C4-2B (cell line): ENCODE measurements at regions not wholly inside any gene's neighbourhood (a gene's known extent, or its start where the extent isn't known, plus 50 kb on each side); places are given as distances from the start of the nearest gene placed in this dataset.

Experiments
- H3K27ac ChIP-seq: fragments of 450-650 bp; 2 replicates; pipeline ENCODE4 v1.5.1; 2017
- ZFX ChIP-seq: fragments of 450-650 bp; IDR thresholded peaks from 2 replicates; pipeline ENCODE4 v1.6.1; 2017
- TF ChIP-seq, protein P1 (sequence below): fragments of 450-650 bp; conservative IDR thresholded peaks from 2 replicates; pipeline ENCODE4 v1.5.1; 2017; ENCODE audit warnings: mild to moderate bottlenecking

DNA sequence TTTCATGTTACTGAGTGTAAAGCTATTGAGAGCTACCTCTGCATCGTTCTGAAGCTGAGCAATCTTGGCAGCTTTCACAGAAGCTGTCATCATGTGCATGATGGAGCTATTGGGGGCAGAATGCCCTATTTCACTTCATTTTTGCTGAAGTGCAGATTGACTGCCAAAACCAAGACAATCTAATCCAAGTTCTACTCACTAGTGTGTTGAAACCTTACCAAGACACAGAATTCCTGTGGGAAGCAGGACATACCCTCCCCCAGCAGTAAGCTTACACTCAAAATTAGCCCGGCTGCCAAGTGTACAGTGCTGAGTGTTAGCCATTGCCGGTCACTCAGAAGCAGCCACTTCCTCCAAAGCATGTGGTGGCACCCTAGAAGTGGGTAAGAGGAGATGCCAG lies 177.3 kb upstream of the TENT5A start:
- TF ChIP-seq, protein P1, sequence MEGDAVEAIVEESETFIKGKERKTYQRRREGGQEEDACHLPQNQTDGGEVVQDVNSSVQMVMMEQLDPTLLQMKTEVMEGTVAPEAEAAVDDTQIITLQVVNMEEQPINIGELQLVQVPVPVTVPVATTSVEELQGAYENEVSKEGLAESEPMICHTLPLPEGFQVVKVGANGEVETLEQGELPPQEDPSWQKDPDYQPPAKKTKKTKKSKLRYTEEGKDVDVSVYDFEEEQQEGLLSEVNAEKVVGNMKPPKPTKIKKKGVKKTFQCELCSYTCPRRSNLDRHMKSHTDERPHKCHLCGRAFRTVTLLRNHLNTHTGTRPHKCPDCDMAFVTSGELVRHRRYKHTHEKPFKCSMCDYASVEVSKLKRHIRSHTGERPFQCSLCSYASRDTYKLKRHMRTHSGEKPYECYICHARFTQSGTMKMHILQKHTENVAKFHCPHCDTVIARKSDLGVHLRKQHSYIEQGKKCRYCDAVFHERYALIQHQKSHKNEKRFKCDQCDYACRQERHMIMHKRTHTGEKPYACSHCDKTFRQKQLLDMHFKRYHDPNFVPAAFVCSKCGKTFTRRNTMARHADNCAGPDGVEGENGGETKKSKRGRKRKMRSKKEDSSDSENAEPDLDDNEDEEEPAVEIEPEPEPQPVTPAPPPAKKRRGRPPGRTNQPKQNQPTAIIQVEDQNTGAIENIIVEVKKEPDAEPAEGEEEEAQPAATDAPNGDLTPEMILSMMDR = no peak
- TF ChIP-seq ZFX = no peak
- no peak overlapping the region for H3K27ac ChIP-seq

DNA sequence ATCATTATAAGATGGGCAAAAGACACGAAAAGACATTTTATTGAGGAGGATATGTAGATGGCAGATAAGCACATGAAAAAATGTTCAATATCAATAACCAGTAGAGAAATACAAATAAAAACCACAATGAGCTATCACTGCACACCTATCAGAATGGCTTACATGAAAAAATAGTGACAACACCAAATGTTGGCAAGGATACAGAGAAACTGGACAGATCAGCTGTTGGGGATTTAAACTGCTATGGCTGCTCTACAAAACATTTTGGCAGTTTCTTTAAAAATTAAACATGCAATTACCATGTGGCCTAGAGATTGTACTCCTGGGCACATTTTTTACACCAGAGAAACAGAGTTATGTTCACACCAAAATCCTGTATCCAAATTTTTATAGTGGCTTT lies 172.7 kb upstream of the TENT5A start:
- TF ChIP-seq, protein P1 = no peak
- TF ChIP-seq ZFX = no peak
- no peak overlapping the region for H3K27ac ChIP-seq

DNA sequence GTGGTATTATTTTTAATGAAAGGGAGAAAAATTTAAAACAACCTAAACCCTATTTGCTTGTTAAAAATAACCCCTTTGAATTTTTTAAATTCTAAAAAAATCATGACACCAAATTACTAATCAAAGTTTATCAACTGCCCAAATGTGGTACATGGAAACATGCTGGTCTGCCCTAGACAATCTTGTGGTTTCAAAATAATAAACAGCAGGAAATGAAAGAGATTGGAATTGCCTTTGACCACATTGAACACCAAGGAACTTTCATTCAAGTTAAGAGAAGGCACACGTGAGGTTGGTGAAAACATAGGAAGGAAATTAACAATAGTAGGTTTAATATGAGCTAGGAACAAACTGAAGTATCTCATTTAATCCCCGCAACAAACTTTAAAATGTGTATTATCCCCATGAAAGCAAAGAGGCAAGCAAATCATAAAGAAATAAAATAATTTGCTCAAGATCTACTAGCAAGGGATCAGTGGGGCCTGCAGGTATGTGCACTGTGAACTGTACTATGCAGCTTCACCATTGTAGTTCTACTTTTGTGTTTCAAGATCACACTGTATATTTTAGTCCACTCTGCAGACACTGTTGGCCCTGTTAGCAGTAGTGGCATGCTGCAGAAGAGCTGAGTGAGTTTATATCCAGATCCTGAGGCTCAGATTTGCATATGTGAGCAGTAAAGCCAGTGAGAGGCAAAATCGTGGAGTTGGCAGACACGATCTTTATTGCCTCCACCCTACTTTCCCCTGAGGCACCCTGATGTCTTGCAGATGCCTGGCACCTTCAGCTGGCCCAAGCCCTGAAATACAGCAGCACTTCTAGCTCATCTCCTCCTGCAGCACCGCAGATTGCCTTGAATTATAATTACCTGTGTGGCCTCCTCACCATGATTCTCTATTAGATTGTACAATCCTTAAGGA lies 157.8 kb upstream of the TENT5A start:
- TF ChIP-seq ZFX = no peak
- TF ChIP-seq, protein P1 = no peak
- no peak overlapping the region for H3K27ac ChIP-seq

DNA sequence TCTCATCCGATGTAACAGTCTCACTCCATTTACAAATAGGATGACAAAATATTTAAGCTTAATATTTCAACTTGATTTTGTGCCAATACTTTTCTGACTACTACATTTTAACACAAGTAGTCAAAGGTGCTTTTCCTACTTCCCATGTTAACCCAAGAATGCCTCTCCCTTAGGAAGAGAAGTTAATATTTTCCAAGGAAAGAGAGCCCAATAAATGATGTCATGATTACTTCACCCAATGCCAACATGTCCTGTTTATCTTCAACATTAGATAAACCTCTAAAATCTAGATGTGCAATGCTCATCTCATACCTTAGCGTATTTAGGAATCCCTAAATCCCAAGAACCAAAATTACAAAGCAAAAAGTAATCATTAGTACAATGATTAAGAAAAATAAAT lies 156.7 kb upstream of the TENT5A start:
- TF ChIP-seq, protein P1 = no peak
- TF ChIP-seq ZFX = no peak
- no peak overlapping the region for H3K27ac ChIP-seq

DNA sequence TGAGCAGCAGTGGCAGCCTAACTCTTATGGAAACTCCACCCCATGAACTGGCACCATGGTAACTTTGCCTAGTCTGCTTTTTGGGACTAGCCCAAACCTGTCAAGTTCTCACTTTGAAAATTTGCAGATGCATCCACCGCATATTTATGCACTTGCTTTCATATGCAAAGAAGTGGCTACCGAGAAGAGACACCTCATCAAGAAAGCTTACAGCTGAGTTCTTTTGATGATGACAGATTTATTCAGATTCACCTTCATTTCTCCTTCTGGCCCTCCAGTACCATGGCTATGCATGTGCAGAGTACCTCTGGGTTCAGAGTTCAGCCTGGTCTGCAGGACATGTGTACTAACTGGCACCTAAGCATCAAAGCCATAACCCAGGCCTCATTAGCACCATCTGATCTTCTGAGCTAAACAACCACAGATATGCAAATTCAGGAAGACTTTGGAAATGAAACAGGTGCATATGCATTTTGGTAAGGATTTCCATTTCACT lies 154.3 kb upstream of the TENT5A start:
- TF ChIP-seq, protein P1 = no peak
- TF ChIP-seq ZFX = no peak
- H3K27ac ChIP-seq = no peak overlapping the region

DNA sequence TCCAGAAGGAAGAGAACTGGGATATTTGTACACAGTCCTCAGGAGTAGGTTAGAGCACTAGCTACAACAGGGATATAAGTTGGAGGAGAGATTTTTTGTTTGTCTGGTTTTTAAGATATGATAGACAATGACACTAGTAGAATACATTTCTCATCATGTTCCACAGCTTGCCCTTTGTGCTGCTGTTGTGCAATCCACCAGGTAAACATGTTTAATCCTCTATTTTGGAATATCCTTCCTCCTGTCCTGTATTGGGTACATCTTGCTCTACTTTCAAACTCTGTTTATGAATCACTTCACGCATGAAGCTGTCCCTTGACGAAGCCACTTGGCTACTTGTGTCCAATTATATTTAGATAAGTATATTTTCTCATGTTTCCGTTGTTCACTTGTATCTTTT lies 153.6 kb upstream of the TENT5A start:
- TF ChIP-seq, protein P1 = no peak
- no peak for TF ChIP-seq ZFX
- no peak overlapping the region for H3K27ac ChIP-seq

DNA sequence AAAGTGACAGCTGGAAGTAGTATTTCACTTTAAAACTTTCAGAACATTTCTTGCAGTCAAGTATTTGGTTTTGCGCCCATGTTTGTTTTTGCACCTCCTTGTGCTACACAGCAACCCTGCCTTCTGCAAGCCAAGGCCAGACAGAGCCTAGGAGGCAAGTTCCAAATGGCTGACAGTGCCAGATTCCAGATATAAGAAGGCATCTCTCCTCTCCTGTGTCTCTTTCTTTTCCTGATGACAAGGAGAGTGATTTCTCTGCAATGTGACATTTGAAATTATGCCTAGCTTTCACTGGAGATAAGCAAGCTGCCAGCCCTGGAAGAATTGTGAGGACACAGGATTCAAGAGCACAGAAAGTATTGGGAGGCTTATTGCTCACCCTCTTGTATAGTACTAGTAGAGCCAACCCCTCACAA lies 149.1 kb upstream of the TENT5A start:
- no peak for TF ChIP-seq ZFX
- TF ChIP-seq, protein P1 = no peak
- no peak overlapping the region for H3K27ac ChIP-seq
